ENCODE measurements at regions not wholly inside any gene's neighbourhood (a gene's known extent, or its start where the extent isn't known, plus 50 kb on each side); places are given as distances from the start of the nearest gene placed in this dataset.

DNA sequence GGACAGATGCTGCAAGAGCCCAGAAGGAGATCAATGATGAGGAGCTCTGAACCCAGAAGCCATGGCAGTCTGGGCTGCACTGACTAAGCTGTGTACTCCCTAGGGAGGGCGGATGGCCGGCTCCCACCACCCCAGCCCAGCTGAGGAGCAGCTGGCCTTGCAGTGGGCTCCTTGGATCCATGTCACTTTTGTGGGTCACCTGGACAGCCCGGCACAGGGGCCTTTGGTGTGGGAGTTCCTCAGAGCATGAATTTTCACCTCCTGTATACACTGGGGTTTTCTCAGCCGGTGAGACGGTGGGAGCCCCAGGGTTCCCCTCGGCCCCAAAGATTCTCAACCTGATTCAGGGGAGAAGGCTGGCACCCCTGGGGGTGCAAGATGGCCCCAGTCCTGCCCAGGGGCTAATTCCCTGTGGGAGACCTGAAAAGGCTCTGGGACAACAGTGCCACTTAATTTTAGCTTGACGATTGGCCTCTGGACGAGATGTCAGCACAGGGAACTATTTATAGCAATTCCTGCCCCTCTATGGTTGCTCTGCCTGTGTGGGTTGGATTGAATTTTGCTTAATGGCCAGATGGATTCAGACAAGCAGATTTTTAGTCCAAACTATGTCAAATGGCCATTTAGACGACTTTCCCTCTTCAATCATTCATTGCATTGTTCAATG is 121.6 kb upstream of the PMEPA1 start:
- Histone ChIP-seq H3K9me3 (ENCODE audit: control insufficient read depth in 2 of 2, insufficient read depth in 1 of 2, low read depth in 1 of 2, low read length in 1 of 2) (no peaks in the 10 kb centered on the region), H3K27me3 (ENCODE audit: control insufficient read depth in 3 of 3, insufficient read depth in 3 of 3, low read length in 3 of 3) (peaks cover 0 to 6% (median 2%) of the 10 kb centered on the region in 3 donors), H3K4me1 (ENCODE audit: control insufficient read depth in 3 of 3, insufficient read depth in 2 of 3, low read depth in 1 of 3, low read length in 2 of 3) (no peaks in the 10 kb centered on the region), H3K27ac (ENCODE audit: low read depth in 1 of 3, low read length in 2 of 3) (no peak overlapping the region), H3K36me3 (ENCODE audit: control insufficient read depth in 3 of 3, insufficient read depth in 2 of 3, low read depth in 1 of 3, low read length in 3 of 3) (no peaks in the 10 kb centered on the region), H3K4me3 (ENCODE audit: low read depth in 1 of 3, low read length in 3 of 3) (no peak overlapping the region)
- FAIRE-seq (no peak), DNase-seq (no peak)
- WGBS, 3 donors = 71 to 78% (median 73%) methylated on average over 9 of the region's 9 CpGs

- Histone ChIP-seq H3K9me3 (ENCODE audit: control insufficient read depth in 2 of 2, insufficient read depth in 1 of 2, low read depth in 1 of 2, low read length in 1 of 2) (no peaks in the 10 kb centered on the region), H3K4me3 (ENCODE audit: low read depth in 1 of 3, low read length in 3 of 3) (no peak overlapping the region), H3K36me3 (ENCODE audit: control insufficient read depth in 3 of 3, insufficient read depth in 2 of 3, low read depth in 1 of 3, low read length in 3 of 3) (no peaks in the 10 kb centered on the region), H3K4me1 (ENCODE audit: control insufficient read depth in 3 of 3, insufficient read depth in 2 of 3, low read depth in 1 of 3, low read length in 2 of 3) (no peaks in the 10 kb centered on the region), H3K27me3 (ENCODE audit: control insufficient read depth in 3 of 3, insufficient read depth in 3 of 3, low read length in 3 of 3) (peaks cover 0 to 6% (median 2%) of the 10 kb centered on the region in 3 donors), H3K27ac (ENCODE audit: low read depth in 1 of 3, low read length in 2 of 3) (no peak overlapping the region)
- DNase-seq (no peak), FAIRE-seq (no peak)
- 84 to 91% (median 91%) methylated on average over 12 of the region's 12 CpGs for WGBS, 3 donors
These were observed 120.7 kb upstream of the PMEPA1 start for GRCh38 chr20:57830515-57830895.

DNA sequence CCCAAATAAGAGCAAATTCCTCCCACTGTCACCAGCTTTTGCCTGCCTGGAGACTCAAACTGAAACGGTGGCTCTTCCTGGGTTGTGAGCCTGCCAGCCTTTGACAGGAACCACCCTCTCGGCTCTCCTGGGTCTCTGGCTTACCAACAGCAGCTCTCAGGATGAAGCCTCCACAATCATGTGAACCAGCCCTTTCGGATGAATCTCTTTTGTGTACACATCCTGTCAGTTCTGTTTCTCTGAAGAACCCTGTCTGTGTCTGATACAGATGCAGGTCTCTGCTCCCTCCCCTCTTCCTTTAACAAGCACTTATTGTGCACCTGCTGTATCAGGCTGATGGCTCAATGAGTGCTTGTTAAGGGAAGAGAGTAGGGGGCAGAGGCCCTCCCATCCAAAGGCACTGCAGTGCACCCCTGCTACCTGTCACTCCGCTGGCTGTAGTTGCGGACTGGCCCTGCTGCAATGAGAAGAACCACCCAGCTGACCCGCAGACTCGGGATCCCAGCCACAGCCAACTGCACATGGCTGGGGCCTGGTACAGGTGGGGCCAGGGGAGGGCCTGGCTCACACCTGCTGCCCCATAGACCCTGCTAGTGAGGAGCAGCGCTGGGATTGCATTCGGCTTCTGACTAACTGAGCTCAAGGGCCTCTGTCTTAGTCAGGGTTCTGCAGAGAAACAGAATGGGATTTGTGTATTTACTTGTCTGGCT is 120.1 kb upstream of the PMEPA1 start:
- H3K36me3 ChIP-seq (ENCODE audit: control insufficient read depth in 3 of 3, insufficient read depth in 2 of 3, low read depth in 1 of 3, low read length in 3 of 3) = no peaks in the 10 kb centered on the region
- H3K4me3 ChIP-seq (ENCODE audit: low read depth in 1 of 3, low read length in 3 of 3) = no peak overlapping the region
- H3K27ac ChIP-seq (ENCODE audit: low read depth in 1 of 3, low read length in 2 of 3) = no peak overlapping the region
- 75 to 88% (median 83%) methylated on average over 9 of the region's 9 CpGs for WGBS, 3 donors
- H3K9me3 ChIP-seq (ENCODE audit: control insufficient read depth in 2 of 2, insufficient read depth in 1 of 2, low read depth in 1 of 2, low read length in 1 of 2) = no peaks in the 10 kb centered on the region
- DNase-seq (no peak), FAIRE-seq (no peak)
- H3K4me1 ChIP-seq (ENCODE audit: control insufficient read depth in 3 of 3, insufficient read depth in 2 of 3, low read depth in 1 of 3, low read length in 2 of 3) = no peaks in the 10 kb centered on the region
- peaks cover 0 to 6% (median 2%) of the 10 kb centered on the region in 3 donors for H3K27me3 ChIP-seq (ENCODE audit: control insufficient read depth in 3 of 3, insufficient read depth in 3 of 3, low read length in 3 of 3)

DNA sequence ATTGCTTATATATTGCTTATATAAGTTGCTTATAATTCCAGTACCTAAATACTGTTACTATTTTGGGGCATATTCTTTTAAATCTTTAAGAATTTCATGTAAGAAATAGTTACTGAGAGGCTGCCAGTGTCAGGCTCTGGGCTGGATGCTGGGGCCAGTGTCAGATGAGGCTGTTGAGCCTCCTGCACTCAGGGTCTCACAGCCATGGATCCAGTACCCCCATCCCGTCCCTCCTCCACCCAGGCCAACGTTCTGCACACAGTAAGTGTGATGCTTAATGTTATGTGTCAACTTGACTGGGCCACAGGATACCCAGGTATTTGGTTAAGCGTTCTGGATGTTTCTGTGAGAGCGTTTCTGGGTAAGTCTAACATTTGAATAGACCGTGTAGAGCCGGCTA is 119.5 kb upstream of the PMEPA1 start:
- no peaks in the 10 kb centered on the region for H3K4me1 ChIP-seq (ENCODE audit: control insufficient read depth in 3 of 3, insufficient read depth in 2 of 3, low read depth in 1 of 3, low read length in 2 of 3)
- DNase-seq (no peak), FAIRE-seq (no peak)
- H3K27me3 ChIP-seq (ENCODE audit: control insufficient read depth in 3 of 3, insufficient read depth in 3 of 3, low read length in 3 of 3) = peaks cover 0 to 4% (median 2%) of the 10 kb centered on the region in 3 donors
- H3K36me3 ChIP-seq (ENCODE audit: control insufficient read depth in 3 of 3, insufficient read depth in 2 of 3, low read depth in 1 of 3, low read length in 3 of 3) = no peaks in the 10 kb centered on the region
- H3K4me3 ChIP-seq (ENCODE audit: low read depth in 1 of 3, low read length in 3 of 3) = no peak overlapping the region
- no peaks in the 10 kb centered on the region for H3K9me3 ChIP-seq (ENCODE audit: control insufficient read depth in 2 of 2, insufficient read depth in 1 of 2, low read depth in 1 of 2, low read length in 1 of 2)
- no peak overlapping the region for H3K27ac ChIP-seq (ENCODE audit: low read depth in 1 of 3, low read length in 2 of 3)
- 82 to 87% (median 86%) methylated on average over 6 of the region's 6 CpGs for WGBS, 3 donors

- Histone ChIP-seq H3K4me3 (ENCODE audit: low read depth in 1 of 3, low read length in 3 of 3) (no peak overlapping the region), H3K4me1 (ENCODE audit: control insufficient read depth in 3 of 3, insufficient read depth in 2 of 3, low read depth in 1 of 3, low read length in 2 of 3) (no peaks in the 10 kb centered on the region), H3K9me3 (ENCODE audit: control insufficient read depth in 2 of 2, insufficient read depth in 1 of 2, low read depth in 1 of 2, low read length in 1 of 2) (no peaks in the 10 kb centered on the region), H3K36me3 (ENCODE audit: control insufficient read depth in 3 of 3, insufficient read depth in 2 of 3, low read depth in 1 of 3, low read length in 3 of 3) (no peaks in the 10 kb centered on the region), H3K27ac (ENCODE audit: low read depth in 1 of 3, low read length in 2 of 3) (no peak overlapping the region), H3K27me3 (ENCODE audit: control insufficient read depth in 3 of 3, insufficient read depth in 3 of 3, low read length in 3 of 3) (peaks cover 0 to 2% (median 0%) of the 10 kb centered on the region in 3 donors)
- no peak for FAIRE-seq
- WGBS, 3 donors = 72 to 85% (median 75%) methylated on average over 10 of the region's 10 CpGs
- DNase-seq = no peak
These were observed 118.9 kb upstream of the PMEPA1 start for GRCh38 chr20:57828696-57829095.

GRCh38 chr20:57826666-57827287 is 117.0 kb upstream of the PMEPA1 start:
- Histone ChIP-seq H3K4me1 (ENCODE audit: control insufficient read depth in 3 of 3, insufficient read depth in 2 of 3, low read depth in 1 of 3, low read length in 2 of 3) (no peaks in the 10 kb centered on the region), H3K36me3 (ENCODE audit: control insufficient read depth in 3 of 3, insufficient read depth in 2 of 3, low read depth in 1 of 3, low read length in 3 of 3) (no peaks in the 10 kb centered on the region), H3K9me3 (ENCODE audit: control insufficient read depth in 2 of 2, insufficient read depth in 1 of 2, low read depth in 1 of 2, low read length in 1 of 2) (no peaks in the 10 kb centered on the region), H3K27me3 (ENCODE audit: control insufficient read depth in 3 of 3, insufficient read depth in 3 of 3, low read length in 3 of 3) (no peaks in the 10 kb centered on the region), H3K27ac (ENCODE audit: low read depth in 1 of 3, low read length in 2 of 3) (no peak overlapping the region), H3K4me3 (ENCODE audit: low read depth in 1 of 3, low read length in 3 of 3) (no peak overlapping the region)
- WGBS, 3 donors = 74 to 80% (median 76%) methylated on average over 12 of the region's 12 CpGs
- DNase-seq = no peak
- FAIRE-seq = no peak

DNA sequence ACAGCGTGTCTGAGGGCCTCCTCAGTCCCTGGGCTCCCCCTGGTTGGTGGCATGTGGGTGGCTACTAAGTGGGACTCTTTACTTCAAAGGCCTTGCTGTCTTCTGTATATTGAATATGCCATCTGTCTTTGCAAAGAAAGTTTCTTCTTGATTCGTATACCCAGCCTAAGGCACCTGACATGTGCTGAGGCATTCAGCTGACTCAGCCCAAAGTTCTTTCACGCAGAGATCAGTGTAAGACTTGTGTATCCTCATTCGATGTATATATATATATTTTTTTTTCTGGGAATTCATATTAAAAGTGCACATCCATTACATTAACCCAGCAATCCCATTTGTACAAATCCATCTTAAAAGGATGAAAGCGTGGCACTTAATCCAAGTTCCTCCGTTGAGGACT is 115.1 kb upstream of the PMEPA1 start:
- Histone ChIP-seq H3K9me3 (ENCODE audit: control insufficient read depth in 2 of 2, insufficient read depth in 1 of 2, low read depth in 1 of 2, low read length in 1 of 2) (no peaks in the 10 kb centered on the region), H3K4me3 (ENCODE audit: low read depth in 1 of 3, low read length in 3 of 3) (no peak overlapping the region), H3K27me3 (ENCODE audit: control insufficient read depth in 3 of 3, insufficient read depth in 3 of 3, low read length in 3 of 3) (peaks cover 0 to 3% (median 0%) of the 10 kb centered on the region in 3 donors), H3K4me1 (ENCODE audit: control insufficient read depth in 3 of 3, insufficient read depth in 2 of 3, low read depth in 1 of 3, low read length in 2 of 3) (no peaks in the 10 kb centered on the region), H3K36me3 (ENCODE audit: control insufficient read depth in 3 of 3, insufficient read depth in 2 of 3, low read depth in 1 of 3, low read length in 3 of 3) (no peaks in the 10 kb centered on the region), H3K27ac (ENCODE audit: low read depth in 1 of 3, low read length in 2 of 3) (no peak overlapping the region)
- DNase-seq (no peak), FAIRE-seq (no peak)
- 86 to 89% (median 88%) methylated on average over 6 of the region's 6 CpGs for WGBS, 3 donors

DNA sequence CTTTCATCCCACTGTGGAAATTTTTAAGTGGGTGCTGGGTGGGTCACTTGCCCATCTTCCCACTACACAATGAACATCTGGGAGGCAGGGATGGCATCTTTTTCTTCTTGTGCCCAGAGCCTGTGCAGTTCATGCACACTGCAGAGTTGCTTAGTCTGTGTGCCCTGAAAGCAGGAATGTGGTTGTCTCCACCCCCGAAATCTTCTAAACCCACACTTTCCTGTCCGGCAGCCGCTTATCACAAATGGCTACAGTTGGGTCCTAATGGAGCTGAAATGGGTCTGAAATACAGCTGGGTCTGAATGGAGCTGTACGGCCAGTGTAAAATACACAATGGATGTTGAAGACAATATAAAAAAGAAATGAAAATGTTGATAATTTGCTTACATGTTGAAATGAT is 112.1 kb upstream of the PMEPA1 start:
- DNase-seq (no peak), FAIRE-seq (no peak)
- 67 to 83% (median 76%) methylated on average over 4 of the region's 4 CpGs for WGBS, 3 donors

More for the DNA sequence above, 112.1 kb upstream of the PMEPA1 start:
- H3K27me3 ChIP-seq (ENCODE audit: control insufficient read depth in 3 of 3, insufficient read depth in 3 of 3, low read length in 3 of 3) = peaks cover 0 to 3% (median 0%) of the 10 kb centered on the region in 3 donors
- no peak overlapping the region for H3K27ac ChIP-seq (ENCODE audit: low read depth in 1 of 3, low read length in 2 of 3)
- no peaks in the 10 kb centered on the region for H3K4me1 ChIP-seq (ENCODE audit: control insufficient read depth in 3 of 3, insufficient read depth in 2 of 3, low read depth in 1 of 3, low read length in 2 of 3)
- no peaks in the 10 kb centered on the region for H3K9me3 ChIP-seq (ENCODE audit: control insufficient read depth in 2 of 2, insufficient read depth in 1 of 2, low read depth in 1 of 2, low read length in 1 of 2)
- no peak overlapping the region for H3K4me3 ChIP-seq (ENCODE audit: low read depth in 1 of 3, low read length in 3 of 3)
- H3K36me3 ChIP-seq (ENCODE audit: control insufficient read depth in 3 of 3, insufficient read depth in 2 of 3, low read depth in 1 of 3, low read length in 3 of 3) = no peaks in the 10 kb centered on the region

Measured in small intestine (tissue), 7 donors.